HG03439 (cell line): ENCODE measurements at regions not wholly inside any gene's neighbourhood (a gene's known extent, or its start where the extent isn't known, plus 50 kb on each side); places are given as distances from the start of the nearest gene placed in this dataset.
"Not testable (repeated sequence)": the region's sequence is repeated elsewhere in the genome, so short reads cannot be mapped to it uniquely, and the experiment has no call there.

Experiments used
- ATAC-seq: cut with Tn5 transposase; IDR thresholded peaks from one replicate; pipeline ENCODE4 v1.9.1; 2021; ENCODE audit warnings: mild to moderate bottlenecking, moderate library complexity; ENCODE audit not compliant: unreplicated experiment

GRCh38 chr22:47417699-47418098 is 655.2 kb downstream of the TBC1D22A start:
- ATAC-seq = no peak

GRCh38 chr22:47411006-47411405 is 648.6 kb downstream of the TBC1D22A start:
- no peak for ATAC-seq

GRCh38 chr22:47409539-47410275 is 647.3 kb downstream of the TBC1D22A start:
- ATAC-seq = no peak

GRCh38 chr22:47408409-47408808 is 646.0 kb downstream of the TBC1D22A start:
- no peak for ATAC-seq

- no peak for ATAC-seq
These were observed 645.1 kb downstream of the TBC1D22A start for GRCh38 chr22:47407461-47408025.

- no peak for ATAC-seq
These were observed 644.4 kb downstream of the TBC1D22A start for GRCh38 chr22:47406896-47407295.

- no peak for ATAC-seq
These were observed 643.9 kb downstream of the TBC1D22A start for GRCh38 chr22:47406180-47406834.

GRCh38 chr22:47405222-47405621 is 642.8 kb downstream of the TBC1D22A start:
- ATAC-seq = not testable (repeated sequence)

- ATAC-seq = no peak
These were observed 640.6 kb downstream of the TBC1D22A start for GRCh38 chr22:47402876-47403525.

GRCh38 chr22:47401976-47402770 is 639.7 kb downstream of the TBC1D22A start:
- no peak for ATAC-seq

- ATAC-seq = no peak
These were observed 639.1 kb downstream of the TBC1D22A start for GRCh38 chr22:47401592-47401898.

- ATAC-seq = no peak
These were observed 638.5 kb downstream of the TBC1D22A start for GRCh38 chr22:47400701-47401591.

- not testable (repeated sequence) for ATAC-seq
These were observed 637.7 kb downstream of the TBC1D22A start for GRCh38 chr22:47400131-47400530.

GRCh38 chr22:47398921-47399790 is 636.7 kb downstream of the TBC1D22A start:
- no peak for ATAC-seq

GRCh38 chr22:47398491-47398890 is 636.0 kb downstream of the TBC1D22A start:
- no peak for ATAC-seq

- no peak for ATAC-seq
These were observed 635.2 kb downstream of the TBC1D22A start for GRCh38 chr22:47397673-47398072.

GRCh38 chr22:47396515-47396914 is 634.1 kb downstream of the TBC1D22A start:
- no peak for ATAC-seq

GRCh38 chr22:47396105-47396504 is 633.7 kb downstream of the TBC1D22A start:
- ATAC-seq = no peak

GRCh38 chr22:47395481-47395880 is 633.0 kb downstream of the TBC1D22A start:
- ATAC-seq = no peak
